Neural progenitor cell (in vitro differentiated cells): ENCODE measurements at regions not wholly inside any gene's neighbourhood (a gene's known extent, or its start where the extent isn't known, plus 50 kb on each side); places are given as distances from the start of the nearest gene placed in this dataset.

Experiments used
- CTCF ChIP-seq: fragments of 200-600 bp; sonication (generic); IDR thresholded peaks from 2 replicates; pipeline ENCODE4 v1.5.1; 2017; ENCODE audit warnings: antibody characterized with exemption, mild to moderate bottlenecking
- EZH2 ChIP-seq: fragments of 200-600 bp; sonication (generic); IDR thresholded peaks from 2 replicates; pipeline ENCODE4 v1.6.1; 2017; ENCODE audit warnings: antibody characterized with exemption, mild to moderate bottlenecking, moderate library complexity
- EZH2phosphoT487 ChIP-seq: fragments of 200-600 bp; sonication (generic); IDR thresholded peaks from 2 replicates; pipeline ENCODE4 v1.6.1; 2017; ENCODE audit warnings: antibody characterized with exemption

GRCh38 chr3:147881933-147882332 is 472.8 kb downstream of the ZIC1 start:
- no peak for TF ChIP-seq CTCF
- TF ChIP-seq EZH2: no peak
- no peak for TF ChIP-seq EZH2phosphoT487
